Stimulated activated CD4-positive, alpha-beta T cell treated with anti-CD3 and anti-CD28 coated beads, Interleukin-15, amount 100 ng/mL, for 24 hours (primary cell): ENCODE measurements at regions not wholly inside any gene's neighbourhood (a gene's known extent, or its start where the extent isn't known, plus 50 kb on each side); places are given as distances from the start of the nearest gene placed in this dataset.
A peak's percentile ranks its signal among the peaks of the same experiment; 100 is the strongest.
"Not testable (repeated sequence)": the region's sequence is repeated elsewhere in the genome, so short reads cannot be mapped to it uniquely, and the experiment has no call there.

Experiments used
- DNase-seq: peaks from one replicate; pipeline ENCODE4 v3.0.0-alpha.2; 2020

- DNase-seq = no peak
Observed at GRCh38 chr7:25456467-25457171, 228.3 kb upstream of the NPVF start.

- no peak for DNase-seq
Observed at GRCh38 chr7:25459057-25459456, 230.8 kb upstream of the NPVF start.

- DNase-seq = no peak
Observed at GRCh38 chr7:25460433-25460832, 232.1 kb upstream of the NPVF start.

GRCh38 chr7:25469669-25470068 lies 241.4 kb upstream of the NPVF start:
- DNase-seq = no peak

- no peak for DNase-seq
Observed at GRCh38 chr7:25476863-25477499, 248.7 kb upstream of the NPVF start.

GRCh38 chr7:25478221-25478620 lies 249.9 kb upstream of the NPVF start:
- not testable (repeated sequence) for DNase-seq

- DNase-seq = no peak
Observed at GRCh38 chr7:25478925-25479324, 250.6 kb upstream of the NPVF start.

- no peak for DNase-seq
Observed at GRCh38 chr7:25481891-25482290, 253.6 kb upstream of the NPVF start.

GRCh38 chr7:25482631-25483030 lies 254.3 kb upstream of the NPVF start:
- DNase-seq = no peak

GRCh38 chr7:25485026-25485425 lies 256.7 kb upstream of the NPVF start:
- no peak for DNase-seq

GRCh38 chr7:25486656-25487055 lies 258.4 kb upstream of the NPVF start:
- DNase-seq = no peak

GRCh38 chr7:25493805-25494366 lies 265.6 kb upstream of the NPVF start:
- no peak for DNase-seq

- DNase-seq = no peak
Observed at GRCh38 chr7:25494896-25495295, 266.6 kb upstream of the NPVF start.

GRCh38 chr7:25495342-25496250 lies 267.3 kb upstream of the NPVF start:
- no peak for DNase-seq

- DNase-seq = peak; percentile 13
Observed at GRCh38 chr7:25496476-25497368, 268.4 kb upstream of the NPVF start.

GRCh38 chr7:25500393-25500921 lies 272.2 kb upstream of the NPVF start:
- DNase-seq = no peak

GRCh38 chr7:25503306-25503705 lies 275.0 kb upstream of the NPVF start:
- DNase-seq = no peak

- no peak for DNase-seq
Observed at GRCh38 chr7:25512061-25512687, 283.9 kb upstream of the NPVF start.

GRCh38 chr7:25515633-25516275 lies 287.5 kb upstream of the NPVF start:
- no peak for DNase-seq

GRCh38 chr7:25517906-25518305 lies 289.6 kb upstream of the NPVF start:
- DNase-seq = no peak

GRCh38 chr7:25520017-25520416 lies 291.7 kb upstream of the NPVF start:
- no peak for DNase-seq
